HUES6 (cell line): ENCODE measurements at regions not wholly inside any gene's neighbourhood (a gene's known extent, or its start where the extent isn't known, plus 50 kb on each side); places are given as distances from the start of the nearest gene placed in this dataset.

Source experiments
- H3K27ac ChIP-seq: 2 replicates; pipeline ENCODE4 v1.7.0; 2013; ENCODE audit warnings: low read depth, mild to moderate bottlenecking, low read length, inconsistent platforms
- H3K27me3 ChIP-seq: 2 replicates; pipeline ENCODE4 v1.6.1; 2013; ENCODE audit warnings: low read length; ENCODE audit not compliant: control insufficient read depth, insufficient read depth
- H3K36me3 ChIP-seq: 2 replicates; pipeline ENCODE4 v1.6.1; 2013; ENCODE audit warnings: low read length; ENCODE audit not compliant: control insufficient read depth, insufficient read depth
- H3K4me1 ChIP-seq: 2 replicates; pipeline ENCODE4 v1.6.1; 2013; ENCODE audit warnings: low read length; ENCODE audit not compliant: control insufficient read depth, insufficient read depth
- H3K4me3 ChIP-seq: 2 replicates; pipeline ENCODE4 v1.5.1; 2013; ENCODE audit warnings: low read depth, low read length
- H3K9ac ChIP-seq: one replicate; pipeline ENCODE4 v1.6.1; 2013; ENCODE audit warnings: mild to moderate bottlenecking, low read length
- H3K9me3 ChIP-seq: 2 replicates; pipeline ENCODE4 v1.6.1; 2013; ENCODE audit warnings: low read depth, low read length; ENCODE audit not compliant: control insufficient read depth, insufficient read depth

GRCh38 chr3:148318240-148318639 lies 379.5 kb upstream of the AGTR1 start:
- Histone ChIP-seq H3K27me3 (no peaks in the 10 kb centered on the region), H3K4me1 (no peaks in the 10 kb centered on the region), H3K9me3 (no peaks in the 10 kb centered on the region), H3K27ac (no peak overlapping the region), H3K4me3 (no peak overlapping the region), H3K36me3 (no peaks in the 10 kb centered on the region), H3K9ac (no peak overlapping the region)

GRCh38 chr3:148319161-148319915 lies 378.4 kb upstream of the AGTR1 start:
- Histone ChIP-seq H3K36me3 (no peaks in the 10 kb centered on the region), H3K4me3 (no peak overlapping the region), H3K9me3 (no peaks in the 10 kb centered on the region), H3K27ac (no peak overlapping the region), H3K4me1 (no peaks in the 10 kb centered on the region), H3K27me3 (no peaks in the 10 kb centered on the region), H3K9ac (no peak overlapping the region)

GRCh38 chr3:148319960-148320359 lies 377.7 kb upstream of the AGTR1 start:
- no peak overlapping the region for H3K9ac ChIP-seq
- no peaks in the 10 kb centered on the region for H3K9me3 ChIP-seq
- no peaks in the 10 kb centered on the region for H3K36me3 ChIP-seq
- no peak overlapping the region for H3K4me3 ChIP-seq
- H3K27me3 ChIP-seq: no peaks in the 10 kb centered on the region
- no peaks in the 10 kb centered on the region for H3K4me1 ChIP-seq
- no peak overlapping the region for H3K27ac ChIP-seq

- no peak overlapping the region for H3K27ac ChIP-seq
These were observed 368.0 kb upstream of the AGTR1 start for GRCh38 chr3:148329481-148330235.

GRCh38 chr3:148330542-148330941 lies 367.2 kb upstream of the AGTR1 start:
- H3K4me1 ChIP-seq: peaks cover 9% of the 10 kb centered on the region
- no peak overlapping the region for H3K4me3 ChIP-seq
- H3K9ac ChIP-seq: no peak overlapping the region
- H3K27me3 ChIP-seq: no peaks in the 10 kb centered on the region
- H3K27ac ChIP-seq: no peak overlapping the region
- no peaks in the 10 kb centered on the region for H3K9me3 ChIP-seq
- H3K36me3 ChIP-seq: no peaks in the 10 kb centered on the region

More at GRCh38 chr3:148329481-148330235, 368.0 kb upstream of the AGTR1 start:
- H3K36me3 ChIP-seq: no peaks in the 10 kb centered on the region
- peaks cover 9% of the 10 kb centered on the region for H3K4me1 ChIP-seq
- no peak overlapping the region for H3K4me3 ChIP-seq
- no peak overlapping the region for H3K9ac ChIP-seq
- no peaks in the 10 kb centered on the region for H3K9me3 ChIP-seq
- H3K27me3 ChIP-seq: no peaks in the 10 kb centered on the region

GRCh38 chr3:148331081-148331846 lies 366.4 kb upstream of the AGTR1 start:
- Histone ChIP-seq H3K27ac (no peak overlapping the region), H3K27me3 (no peaks in the 10 kb centered on the region), H3K9ac (no peak overlapping the region), H3K9me3 (no peaks in the 10 kb centered on the region), H3K4me1 (peaks cover 9% of the 10 kb centered on the region), H3K36me3 (no peaks in the 10 kb centered on the region), H3K4me3 (no peak overlapping the region)

GRCh38 chr3:148332509-148332908 lies 365.2 kb upstream of the AGTR1 start:
- no peak overlapping the region for H3K9ac ChIP-seq
- no peak overlapping the region for H3K27ac ChIP-seq
- no peaks in the 10 kb centered on the region for H3K27me3 ChIP-seq
- H3K9me3 ChIP-seq: no peaks in the 10 kb centered on the region
- H3K4me3 ChIP-seq: no peak overlapping the region
- H3K36me3 ChIP-seq: no peaks in the 10 kb centered on the region
- H3K4me1 ChIP-seq: peaks cover 9% of the 10 kb centered on the region

GRCh38 chr3:148333091-148333490 lies 364.6 kb upstream of the AGTR1 start:
- H3K27me3 ChIP-seq: no peaks in the 10 kb centered on the region
- H3K9me3 ChIP-seq: no peaks in the 10 kb centered on the region
- H3K4me3 ChIP-seq: no peak overlapping the region
- no peaks in the 10 kb centered on the region for H3K36me3 ChIP-seq
- peaks cover 9% of the 10 kb centered on the region for H3K4me1 ChIP-seq
- no peak overlapping the region for H3K9ac ChIP-seq
- H3K27ac ChIP-seq: no peak overlapping the region

GRCh38 chr3:148335612-148336011 lies 362.1 kb upstream of the AGTR1 start:
- Histone ChIP-seq H3K4me1 (no peaks in the 10 kb centered on the region), H3K9ac (no peak overlapping the region), H3K9me3 (no peaks in the 10 kb centered on the region), H3K4me3 (no peak overlapping the region), H3K36me3 (no peaks in the 10 kb centered on the region), H3K27ac (no peak overlapping the region), H3K27me3 (no peaks in the 10 kb centered on the region)

GRCh38 chr3:148343416-148343815 lies 354.3 kb upstream of the AGTR1 start:
- H3K36me3 ChIP-seq: no peaks in the 10 kb centered on the region
- no peak overlapping the region for H3K9ac ChIP-seq
- H3K27me3 ChIP-seq: no peaks in the 10 kb centered on the region
- H3K27ac ChIP-seq: no peak overlapping the region
- no peak overlapping the region for H3K4me3 ChIP-seq
- H3K4me1 ChIP-seq: no peaks in the 10 kb centered on the region
- peaks cover 9% of the 10 kb centered on the region; the same call in 1 of the 2 replicates for H3K9me3 ChIP-seq

GRCh38 chr3:148344521-148344920 lies 353.2 kb upstream of the AGTR1 start:
- peaks cover 9% of the 10 kb centered on the region; the same call in 1 of the 2 replicates for H3K9me3 ChIP-seq
- no peak overlapping the region for H3K27ac ChIP-seq
- H3K9ac ChIP-seq: no peak overlapping the region
- H3K4me3 ChIP-seq: no peak overlapping the region
- no peaks in the 10 kb centered on the region for H3K36me3 ChIP-seq
- H3K4me1 ChIP-seq: no peaks in the 10 kb centered on the region
- H3K27me3 ChIP-seq: no peaks in the 10 kb centered on the region
